Astrocyte of the hippocampus (primary cell): ENCODE measurements at regions not wholly inside any gene's neighbourhood (a gene's known extent, or its start where the extent isn't known, plus 50 kb on each side); places are given as distances from the start of the nearest gene placed in this dataset.
"Not testable (repeated sequence)": the region's sequence is repeated elsewhere in the genome, so short reads cannot be mapped to it uniquely, and the experiment has no call there.

Source experiments
- DNase-seq: peaks from one replicate; pipeline ENCODE4 v3.0.0; 2011; ENCODE audit warnings: low read depth, low spot score

DNA sequence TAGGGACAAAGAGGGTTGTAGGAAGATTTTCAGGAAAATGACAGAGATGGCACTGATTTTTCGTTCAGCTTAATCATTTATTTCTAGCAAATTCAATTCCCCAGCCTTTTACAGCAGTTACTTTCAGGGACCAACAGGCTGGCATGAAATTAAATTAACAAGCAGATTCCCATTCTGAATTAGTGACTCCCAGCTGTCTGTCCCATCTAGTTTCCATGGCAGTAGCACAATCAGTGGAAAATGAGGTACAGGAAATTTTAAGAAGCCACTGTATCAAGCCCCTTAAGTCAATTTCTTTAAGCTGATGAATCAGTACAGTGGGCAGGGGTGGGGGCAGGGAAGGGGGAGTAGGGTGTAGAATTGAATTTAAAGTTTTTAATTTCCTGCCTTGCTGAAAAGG, 121.1 kb upstream of the TEX13C start:
- DNase-seq: no peak

GRCh38 chrX:125202591-125203248, 117.0 kb upstream of the TEX13C start:
- peak; percentile 0 for DNase-seq

- DNase-seq: peak; percentile 11
These were observed 116.3 kb upstream of the TEX13C start for GRCh38 chrX:125203365-125203736.

DNA sequence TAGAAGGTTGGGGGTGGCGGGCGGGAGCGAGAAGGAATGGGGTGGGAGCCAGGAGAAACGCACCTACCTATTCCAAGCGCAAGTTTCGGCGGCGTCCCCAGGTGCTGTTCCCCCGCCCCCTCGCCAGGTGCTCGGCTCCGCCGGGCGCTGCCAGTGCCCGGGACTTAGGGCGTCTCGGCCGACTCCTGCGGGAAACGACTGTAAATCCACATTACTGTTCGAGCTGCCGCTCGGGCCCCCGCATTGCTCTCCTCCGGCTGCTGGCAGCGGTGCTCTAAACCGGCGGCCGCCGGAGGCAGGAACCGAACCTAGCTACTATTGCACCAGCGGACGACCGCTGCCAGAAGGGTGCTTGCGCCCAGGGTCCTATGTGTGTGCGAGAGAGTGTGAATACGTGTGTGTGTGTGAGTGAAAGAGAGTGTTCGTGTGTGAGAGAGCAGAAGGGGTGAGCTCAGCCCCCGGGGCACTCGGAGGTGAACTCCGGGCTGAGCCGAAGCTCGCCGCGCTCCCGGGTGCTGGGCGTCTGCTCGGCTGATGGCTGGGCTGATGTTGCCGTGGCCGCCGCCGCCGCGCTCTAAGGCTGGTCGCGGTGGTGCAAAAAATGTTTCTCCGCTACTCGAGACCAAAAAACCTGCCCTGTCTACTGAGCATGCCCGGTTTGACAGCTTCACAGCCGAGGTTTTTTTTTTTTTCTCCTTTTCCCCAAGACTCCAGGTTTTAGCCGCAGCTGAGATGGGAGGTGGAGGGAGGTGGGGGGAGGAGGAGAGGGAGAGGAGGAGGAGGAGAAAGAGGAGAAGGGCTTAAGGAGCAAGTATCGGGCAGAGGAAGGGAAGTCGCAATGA, 115.7 kb upstream of the TEX13C start:
- DNase-seq: peak; percentile 67

- DNase-seq: peak; percentile 18
These were observed 115.0 kb upstream of the TEX13C start for GRCh38 chrX:125204681-125205132.

GRCh38 chrX:125205133-125205917, 114.3 kb upstream of the TEX13C start:
- peak; percentile 69 for DNase-seq

DNA sequence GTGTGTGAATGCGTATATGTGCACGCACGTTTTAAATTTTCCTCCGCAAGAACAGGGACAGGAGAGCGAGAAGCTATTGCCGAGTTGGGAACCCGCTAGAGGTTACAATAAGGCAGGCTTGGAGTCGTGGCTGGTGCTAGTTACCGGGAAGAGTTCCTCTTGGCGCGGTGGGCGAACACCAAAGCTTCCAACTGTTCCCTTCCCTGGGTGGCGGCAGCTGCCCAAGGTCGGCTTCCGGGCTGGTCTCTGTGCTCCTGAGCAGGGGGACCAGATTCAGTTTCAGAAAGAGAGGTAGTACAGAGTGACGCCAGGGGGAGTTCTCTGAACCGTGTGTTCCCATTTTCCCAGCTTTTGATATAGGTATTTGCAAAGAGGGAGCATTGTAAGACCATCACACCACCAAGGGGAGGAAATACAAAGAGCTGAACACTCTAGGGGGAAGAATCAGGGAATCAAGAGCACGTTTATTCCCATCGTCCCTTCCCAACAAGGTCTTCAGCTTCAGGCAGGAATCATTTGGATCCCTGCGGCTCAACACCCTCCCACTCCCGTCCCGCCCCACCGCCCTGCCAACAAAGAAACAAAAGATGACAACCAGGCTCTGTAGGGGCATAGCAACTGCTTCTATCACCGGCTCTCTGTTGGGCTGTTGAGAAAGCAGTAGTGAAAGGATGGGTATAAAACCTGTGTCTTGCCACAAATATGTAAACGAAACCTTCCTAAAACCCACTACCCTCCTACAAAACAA, 113.6 kb upstream of the TEX13C start:
- DNase-seq: peak; percentile 29

DNA sequence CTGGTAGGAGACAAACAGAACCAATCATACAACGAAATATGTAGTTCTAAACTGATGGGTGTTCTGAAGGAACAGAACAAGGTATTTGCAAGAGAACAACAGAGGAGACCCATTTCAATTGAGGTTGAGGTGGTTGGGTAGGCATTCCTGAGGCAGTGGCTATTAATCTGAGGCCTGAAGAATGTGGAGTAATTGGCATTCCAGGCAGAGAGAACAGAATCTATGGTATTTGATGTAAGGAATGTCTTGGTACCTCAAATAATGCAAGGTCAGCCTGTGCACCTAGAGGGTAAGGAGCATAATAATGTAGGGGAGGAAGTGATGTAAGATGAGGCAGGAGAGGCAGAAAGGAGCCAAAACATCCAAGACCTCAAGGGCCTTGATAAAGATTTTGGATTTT, 109.5 kb upstream of the TEX13C start:
- DNase-seq: peak; percentile 14

DNA sequence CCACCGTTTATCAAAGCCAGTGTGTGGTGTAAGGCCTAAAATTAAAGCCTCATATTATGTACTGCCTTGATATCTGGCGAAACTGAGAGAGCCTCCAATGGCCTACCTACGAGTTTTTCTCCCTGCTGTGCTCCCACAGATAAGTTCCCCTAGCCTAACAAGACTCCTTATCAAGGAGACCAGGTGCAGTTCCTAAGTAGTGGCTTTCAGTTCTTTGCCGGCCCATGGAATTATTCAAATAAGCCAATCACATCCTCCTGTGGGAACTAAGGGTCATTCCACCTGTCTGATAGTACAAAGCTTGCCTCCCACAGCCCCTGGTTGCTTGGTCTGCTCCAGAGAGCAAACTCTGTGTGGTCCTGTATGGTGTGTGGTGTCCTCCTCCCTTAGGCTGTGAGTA, 99.8 kb upstream of the TEX13C start:
- no peak for DNase-seq

DNA sequence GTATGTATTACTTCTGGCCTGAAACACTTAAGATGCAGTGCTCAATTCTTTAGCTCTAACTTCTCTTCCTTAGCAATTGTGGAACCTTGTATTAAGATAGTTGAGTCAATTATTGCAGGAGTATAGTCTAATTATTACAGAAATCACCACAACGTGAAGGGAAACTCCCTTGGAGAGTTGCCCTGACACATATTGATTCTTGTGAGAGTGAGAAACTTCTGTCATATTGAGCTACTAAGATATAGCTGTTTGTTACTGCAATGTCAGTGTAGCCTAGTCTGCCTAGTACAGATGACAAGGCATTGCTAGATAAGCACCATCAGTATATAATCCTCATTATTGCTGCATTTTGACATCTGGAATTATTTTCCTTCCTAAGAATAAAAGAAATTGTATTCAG, 82.7 kb upstream of the TEX13C start:
- no peak for DNase-seq

DNA sequence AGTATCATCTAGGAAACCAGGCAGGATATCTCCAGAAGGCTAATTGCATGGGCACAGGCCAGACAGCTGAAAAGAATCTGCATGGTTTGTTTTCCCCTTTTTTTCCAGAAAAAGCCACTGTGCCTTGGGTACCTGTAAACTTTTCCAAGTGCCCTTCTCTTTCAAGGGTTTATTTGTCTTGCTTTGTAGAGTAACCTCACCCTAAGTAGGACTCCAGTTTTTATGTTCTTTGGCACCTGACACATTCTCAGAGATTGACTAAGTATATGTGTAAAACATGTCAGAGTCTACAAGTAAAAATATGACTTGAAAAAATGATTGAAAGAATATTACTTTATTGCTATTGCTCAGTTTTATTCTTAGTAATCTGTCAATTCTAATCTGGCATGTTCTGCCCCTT, 70.7 kb upstream of the TEX13C start:
- no peak for DNase-seq

DNA sequence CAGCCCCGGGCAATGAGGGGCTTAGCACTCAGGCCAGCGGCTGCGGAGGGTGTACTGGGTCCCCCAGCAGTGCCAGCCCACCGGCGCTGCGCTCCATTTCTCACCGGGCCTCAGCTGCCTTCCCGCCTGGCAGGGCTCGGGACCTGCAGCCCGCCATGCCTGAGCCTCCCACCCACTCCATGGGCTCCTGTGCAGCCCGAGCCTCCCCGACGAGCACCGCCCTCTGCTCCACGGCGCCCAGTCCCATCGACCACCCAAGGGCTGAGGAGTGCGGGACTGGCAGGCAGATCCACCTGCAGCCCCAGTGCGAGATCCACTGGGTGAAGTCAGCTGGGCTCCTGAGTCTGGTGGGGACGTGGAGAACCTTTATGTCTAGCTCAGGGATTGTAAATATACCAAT, 63.9 kb upstream of the TEX13C start:
- DNase-seq: not testable (repeated sequence)

- DNase-seq: no peak
These were observed 56.8 kb upstream of the TEX13C start for GRCh38 chrX:125262836-125263235.

DNA sequence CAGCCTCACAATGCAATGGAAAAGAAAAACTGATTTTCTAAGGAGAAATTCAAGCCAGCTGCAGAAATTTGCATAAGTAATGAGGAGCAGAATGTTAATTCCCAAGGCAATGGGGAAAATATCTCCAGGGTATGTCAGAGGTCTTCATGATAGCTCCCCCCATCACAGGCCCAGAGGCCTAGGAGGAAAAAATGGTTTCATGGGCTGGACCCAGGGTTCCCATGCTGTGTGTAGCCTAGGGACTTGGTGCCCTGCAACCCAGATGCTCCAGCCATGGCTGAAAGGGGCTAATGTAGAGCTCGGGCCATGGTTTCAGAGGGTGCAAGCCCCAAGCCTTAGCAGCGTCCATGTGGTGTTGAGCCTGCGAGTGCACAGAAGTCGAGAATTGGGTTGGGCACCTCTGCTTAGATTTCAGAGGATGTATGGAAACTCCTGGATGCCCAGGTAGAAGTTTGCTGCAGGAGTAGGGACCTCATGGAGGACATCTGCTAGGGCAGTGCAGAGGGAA, 53.5 kb upstream of the TEX13C start:
- no peak for DNase-seq
